HepG2 (cell line): ENCODE measurements at regions not wholly inside any gene's neighbourhood (a gene's known extent, or its start where the extent isn't known, plus 50 kb on each side); places are given as distances from the start of the nearest gene placed in this dataset.

ENCODE experiments used
- ATAC-seq: fragments of 200-7000 bp; cut with Tn5 transposase; 3 replicates; pipeline ENCODE4 v1.9.1; 2020; ENCODE audit warnings: mild to moderate bottlenecking, moderate library complexity
- BruUV-seq: library from RNA; stranded (reverse); fragments of 400-500 nt; replicated peaks from 2 replicates; lab custom pipeline; 2021; lab: Mats Ljungman, UMichigan
- CTCF ChIA-PET: fragments of 300-600 bp; formaldehyde crosslinking; extraction: SDS; loops from one replicate; lab custom pipeline; 2021; ENCODE audit warnings: low total read pairs, inconsistent platforms, low intra/inter-chr PET ratio; lab: Yijun Ruan, JAX
- POLR2A ChIA-PET: fragments of 350-600 bp; sonication (Branson Sonifier 250); formaldehyde crosslinking; loops from one replicate; lab custom pipeline; 2020; ENCODE audit warnings: antibody characterized with exemption, inconsistent platforms; lab: Yijun Ruan, JAX
- DNase-seq: peaks from one replicate; pipeline ENCODE4 v3.0.0-alpha.2; 2015; ENCODE audit warnings: low spot score
- FAIRE-seq: peaks from 3 replicates; lab custom pipeline; 2011; peaks lifted over from hg19 to GRCh38; lab: Jason Lieb, UNC
- H2AFZ ChIP-seq: one replicate; pipeline ENCODE4 v1.6.1; 2011; ENCODE audit warnings: low read length, inconsistent platforms
- H3K27ac ChIP-seq: fragments of 300-600 bp; 3 replicates; pipeline ENCODE4 v1.8.0; 2011; ENCODE audit warnings: mixed run types, mild to moderate bottlenecking, mixed read lengths, low read length, inconsistent platforms; ENCODE audit not compliant: insufficient read depth; ENCODE audit errors: extremely low read length
- H3K27me3 ChIP-seq, 2 experiments: fragments of 200-600 bp in 1 of 2; 2 replicates in 1 of 2; 3 replicates in 1 of 2; pipeline versions ENCODE4 v1.6.0 to v1.8.0; 2011; ENCODE audit warnings: low read length in 2 of 2, mild to moderate bottlenecking in 2 of 2, moderate library complexity in 2 of 2, inconsistent platforms in 1 of 2; ENCODE audit not compliant: insufficient read depth in 2 of 2, control insufficient read depth in 1 of 2
- H3K36me3 ChIP-seq, 2 experiments: fragments of 200-600 bp in 1 of 2; replicated peaks in 1 of 2; 2 replicates in 1 of 2; 3 replicates in 1 of 2; pipeline versions ENCODE4 v1.5.1 to v1.8.0; 2011; ENCODE audit warnings: low read length in 2 of 2, inconsistent platforms in 1 of 2; ENCODE audit not compliant: insufficient read depth in 2 of 2, control insufficient read depth in 1 of 2
- H3K4me1 ChIP-seq: 2 replicates; pipeline ENCODE4 v1.5.1; 2012; ENCODE audit warnings: low read length, inconsistent platforms; ENCODE audit not compliant: insufficient read depth
- H3K4me2 ChIP-seq: 2 replicates; pipeline ENCODE4 v1.6.0; 2011; ENCODE audit warnings: low read depth, low read length, inconsistent platforms
- H3K4me3 ChIP-seq, 3 experiments: fragments of 200-600 bp in 1 of 3; sonication (generic), shearing (Covaris generic) in 1 of 3; replicated peaks in 1 of 3; 2 replicates each; pipeline ENCODE4 v1.5.1; 2011 to 2016; ENCODE audit warnings: low read length in 3 of 3, inconsistent platforms in 2 of 3, low read depth in 2 of 3, mild to moderate bottlenecking in 2 of 3, control low read depth in 1 of 3, mixed read lengths in 1 of 3; ENCODE audit not compliant: insufficient read depth in 1 of 3
- H3K79me2 ChIP-seq: one replicate; pipeline ENCODE4 v1.6.1; 2011; ENCODE audit warnings: low read length, inconsistent platforms; ENCODE audit not compliant: insufficient read depth
- H3K9ac ChIP-seq: 2 replicates; pipeline ENCODE4 v1.6.0; 2011; ENCODE audit warnings: mild to moderate bottlenecking, low read depth, low read length, inconsistent platforms; ENCODE audit not compliant: insufficient read depth
- H3K9me3 ChIP-seq: 2 replicates; pipeline ENCODE4 v1.5.1; 2012; ENCODE audit warnings: mild to moderate bottlenecking, low read length
- H4K20me1 ChIP-seq: 2 replicates; pipeline ENCODE4 v1.6.0; 2011; ENCODE audit warnings: inconsistent platforms, mild to moderate bottlenecking, low read length, moderate library complexity; ENCODE audit not compliant: insufficient read depth
- BCLAF1 ChIP-seq: fragments of 450-650 bp; IDR thresholded peaks from 2 replicates; pipeline ENCODE4 v1.6.1; 2017; ENCODE audit warnings: mild to moderate bottlenecking
- CEBPZ ChIP-seq: IDR thresholded peaks from 2 replicates; pipeline ENCODE4 v1.6.1; 2012; ENCODE audit warnings: low read length, improper control_type of control experiment
- HIVEP1 ChIP-seq: sonication (generic); formaldehyde crosslinking; IDR thresholded peaks from 2 replicates; pipeline ENCODE4 v1.4.0; 2020; ENCODE audit warnings: mild to moderate bottlenecking, missing genetic modification reagents
- HNRNPH1 ChIP-seq: fragments of 200-400 bp; formaldehyde crosslinking; optimal IDR thresholded peaks from 2 replicates; pipeline ENCODE3; 2017; ENCODE audit warnings: mild to moderate bottlenecking, low read depth, low read length
- NBN ChIP-seq: fragments of 450-650 bp; conservative IDR thresholded peaks from 2 replicates; pipeline ENCODE4 v1.6.1; 2017
- REPIN1 ChIP-seq: sonication (generic); formaldehyde crosslinking; IDR thresholded peaks from 2 replicates; pipeline ENCODE4 v1.8.0; 2022; ENCODE audit warnings: missing genetic modification reagents, low read depth, mild to moderate bottlenecking, borderline replicate concordance
- REST ChIP-seq, 2 experiments: IDR thresholded peaks; 2 replicates each; pipeline ENCODE4 v1.6.1; 2011 to 2012; ENCODE audit warnings: low read length in 2 of 2, borderline replicate concordance in 1 of 2, low read depth in 1 of 2, mild to moderate bottlenecking in 1 of 2, moderate library complexity in 1 of 2
- TARDBP ChIP-seq: sonication (generic); formaldehyde crosslinking; IDR thresholded peaks from 2 replicates; pipeline ENCODE4 v1.8.0; 2022; ENCODE audit warnings: mild to moderate bottlenecking, missing genetic modification reagents
- ZBTB20 ChIP-seq: sonication (generic); formaldehyde crosslinking; IDR thresholded peaks from 2 replicates; pipeline ENCODE4 v1.8.1; 2023; ENCODE audit warnings: missing genetic modification reagents, low read depth, mild to moderate bottlenecking, borderline replicate concordance
- ZBTB42 ChIP-seq: sonication (generic); formaldehyde crosslinking; IDR thresholded peaks from 2 replicates; pipeline ENCODE4 v1.5.0; 2020; ENCODE audit warnings: mild to moderate bottlenecking, missing genetic modification reagents
- ZBTB7B ChIP-seq: sonication (generic); formaldehyde crosslinking; IDR thresholded peaks from 2 replicates; pipeline ENCODE4 v1.4.0; 2020; ENCODE audit warnings: missing genetic modification reagents
- ZNF557 ChIP-seq: sonication (generic); formaldehyde crosslinking; IDR thresholded peaks from 2 replicates; pipeline ENCODE4 v1.4.0; 2020; ENCODE audit warnings: missing genetic modification reagents
- WGBS: methylation state at CpG from one replicate; pipeline ENCODE4 v1.1.6; 2017; ENCODE audit warnings: low lambda C conversion rate; 5-methylcytosine and 5-hydroxymethylcytosine counted together
- in situ Hi-C: cut with HindIII; loops from 2 replicates; pipeline ENCODE4 v1.10.0; 2017; ENCODE audit warnings: low pct_unique_long_range_greater_than_20kb; ENCODE audit not compliant: extremely low pct_ligation_motif_present
- intact Hi-C: fragments of 100-400 bp; cut with micrococcal nuclease; formaldehyde crosslinking; loops from one replicate; pipeline ENCODE4 v1.10.0; 2022; ENCODE audit not compliant: unreplicated experiment
- TF ChIP-seq, protein P1 (sequence below): sonication (generic); formaldehyde crosslinking; IDR thresholded peaks from 2 replicates; pipeline ENCODE4 v1.5.0; 2020; ENCODE audit warnings: missing genetic modification reagents, mild to moderate bottlenecking, borderline replicate concordance
- TF ChIP-seq, protein P2 (sequence below): sonication (generic); formaldehyde crosslinking; IDR thresholded peaks from 2 replicates; pipeline ENCODE4 v1.4.0; 2020; ENCODE audit warnings: mild to moderate bottlenecking, low read depth, missing genetic modification reagents

DNA sequence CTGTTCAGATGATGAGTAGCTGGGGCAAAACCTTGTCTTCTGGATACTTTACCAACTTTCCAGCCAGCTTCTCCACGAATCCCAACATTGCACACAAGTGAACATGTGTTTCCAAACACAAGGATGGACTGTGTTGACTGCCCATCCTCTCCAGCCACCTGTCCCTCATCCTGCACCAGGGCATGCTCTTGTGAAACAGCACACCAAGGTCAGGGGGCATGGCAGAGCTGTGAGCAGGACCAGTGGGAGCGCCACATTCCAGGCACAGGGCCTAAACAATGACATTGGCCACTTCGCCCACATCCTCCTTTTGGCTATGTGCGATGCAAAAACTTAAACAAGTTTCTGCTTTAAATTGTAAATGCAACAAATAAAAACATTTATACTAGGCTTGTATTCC, 105.5 kb downstream of the IRS2 start:
- Histone ChIP-seq H3K4me2 (no peak overlapping the region), H2AFZ (no peak overlapping the region), H4K20me1 (no peaks in the 10 kb centered on the region), H3K27me3 (peaks cover 0 to 13% of the 10 kb centered on the region in 2 experiments; a peak in 3 of 5 replicates), H3K9ac (no peak overlapping the region), H3K4me3 (no peak overlapping the region), H3K79me2 (no peaks in the 10 kb centered on the region), H3K36me3 (no peaks in the 10 kb centered on the region), H3K9me3 (no peaks in the 10 kb centered on the region), H3K4me1 (no peaks in the 10 kb centered on the region), H3K27ac (no peak overlapping the region)
- DNase-seq (no peak), FAIRE-seq (no peak), ATAC-seq (no peak)
- TF ChIP-seq NBN (no peak), ZNF557 (CRISPR knock-in tag) (no peak), REPIN1 (no peak), CEBPZ (no peak), BCLAF1 (no peak), TARDBP (CRISPR knock-in tag) (no peak), REST (IDR thresholded peaks at IDR 0.05; ENCODE audit: borderline replicate concordance in 1 of 2, low read depth in 1 of 2, low read length in 2 of 2) (no peak), ZBTB42 (CRISPR knock-in tag) (no peak), ZBTB20 (no peak), ZBTB7B (CRISPR knock-in tag) (no peak), HIVEP1 (no peak), HNRNPH1 (no peak)
- TF ChIP-seq, protein P1, sequence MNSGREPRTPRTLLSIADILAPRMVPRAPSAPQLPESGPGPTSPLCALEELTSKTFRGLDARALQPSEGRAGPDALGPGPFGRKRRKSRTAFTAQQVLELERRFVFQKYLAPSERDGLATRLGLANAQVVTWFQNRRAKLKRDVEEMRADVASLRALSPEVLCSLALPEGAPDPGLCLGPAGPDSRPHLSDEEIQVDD: no peak
- TF ChIP-seq, protein P2, sequence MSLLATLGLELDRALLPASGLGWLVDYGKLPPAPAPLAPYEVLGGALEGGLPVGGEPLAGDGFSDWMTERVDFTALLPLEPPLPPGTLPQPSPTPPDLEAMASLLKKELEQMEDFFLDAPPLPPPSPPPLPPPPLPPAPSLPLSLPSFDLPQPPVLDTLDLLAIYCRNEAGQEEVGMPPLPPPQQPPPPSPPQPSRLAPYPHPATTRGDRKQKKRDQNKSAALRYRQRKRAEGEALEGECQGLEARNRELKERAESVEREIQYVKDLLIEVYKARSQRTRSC (CRISPR knock-in tag): no peak
- intact Hi-C loops (no loop called here), in situ Hi-C loops (no loop called here)
- 33% methylated on average over 4 of the region's 4 CpGs for WGBS
- BruUV-seq: no TSS peak
- POLR2A ChIA-PET: no interaction called here
- CTCF ChIA-PET: no interaction called here
